Brain microvascular endothelial cell (primary cell): ENCODE measurements at regions not wholly inside any gene's neighbourhood (a gene's known extent, or its start where the extent isn't known, plus 50 kb on each side); places are given as distances from the start of the nearest gene placed in this dataset.
A peak's percentile ranks its signal among the peaks of the same experiment; 100 is the strongest.

Source experiments
- DNase-seq: peaks from one replicate; pipeline ENCODE4 v3.0.0-alpha.2; 2020
- H3K27ac ChIP-seq: fragments of 250-450 bp; sonication (Bioruptor Pico); 2 replicates; pipeline ENCODE4 v1.5.1; 2020; ENCODE audit warnings: mild to moderate bottlenecking, moderate library complexity
- H3K27me3 ChIP-seq: fragments of 250-450 bp; sonication (Bioruptor Pico); replicated peaks from 2 replicates; pipeline ENCODE4 v1.5.1; 2020; ENCODE audit warnings: mild to moderate bottlenecking
- H3K36me3 ChIP-seq: fragments of 250-450 bp; sonication (Bioruptor Pico); replicated peaks from 2 replicates; pipeline ENCODE4 v1.5.1; 2020; ENCODE audit warnings: mild to moderate bottlenecking
- H3K4me3 ChIP-seq: 2 replicates; pipeline ENCODE4 v1.5.1; 2011; ENCODE audit warnings: low read depth, mild to moderate bottlenecking, control low read depth, low read length, moderate library complexity
- in situ Hi-C: cut with HindIII; loops from 2 replicates; pipeline ENCODE4 v1.10.0; 2017; ENCODE audit warnings: low sequenced_read_pairs, low pct_ligation_motif_present
- TF ChIP-seq, protein P1 (sequence below): IDR thresholded peaks from 2 replicates; pipeline ENCODE4 v1.5.1; 2011; ENCODE audit warnings: low read depth, mild to moderate bottlenecking, moderate library complexity, low read length, control low read depth, inconsistent platforms; ENCODE audit errors: missing control alignments

- Histone ChIP-seq H3K27me3 (no peaks in the 10 kb centered on the region), H3K4me3 (no peak overlapping the region), H3K36me3 (no peaks in the 10 kb centered on the region), H3K27ac (no peak overlapping the region)
- in situ Hi-C loops: no loop called here
- DNase-seq: no peak
- TF ChIP-seq, protein P1, sequence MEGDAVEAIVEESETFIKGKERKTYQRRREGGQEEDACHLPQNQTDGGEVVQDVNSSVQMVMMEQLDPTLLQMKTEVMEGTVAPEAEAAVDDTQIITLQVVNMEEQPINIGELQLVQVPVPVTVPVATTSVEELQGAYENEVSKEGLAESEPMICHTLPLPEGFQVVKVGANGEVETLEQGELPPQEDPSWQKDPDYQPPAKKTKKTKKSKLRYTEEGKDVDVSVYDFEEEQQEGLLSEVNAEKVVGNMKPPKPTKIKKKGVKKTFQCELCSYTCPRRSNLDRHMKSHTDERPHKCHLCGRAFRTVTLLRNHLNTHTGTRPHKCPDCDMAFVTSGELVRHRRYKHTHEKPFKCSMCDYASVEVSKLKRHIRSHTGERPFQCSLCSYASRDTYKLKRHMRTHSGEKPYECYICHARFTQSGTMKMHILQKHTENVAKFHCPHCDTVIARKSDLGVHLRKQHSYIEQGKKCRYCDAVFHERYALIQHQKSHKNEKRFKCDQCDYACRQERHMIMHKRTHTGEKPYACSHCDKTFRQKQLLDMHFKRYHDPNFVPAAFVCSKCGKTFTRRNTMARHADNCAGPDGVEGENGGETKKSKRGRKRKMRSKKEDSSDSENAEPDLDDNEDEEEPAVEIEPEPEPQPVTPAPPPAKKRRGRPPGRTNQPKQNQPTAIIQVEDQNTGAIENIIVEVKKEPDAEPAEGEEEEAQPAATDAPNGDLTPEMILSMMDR: no peak
Observed at GRCh38 chr18:68445668-68446426, 269.1 kb downstream of the TMX3 start.

DNA sequence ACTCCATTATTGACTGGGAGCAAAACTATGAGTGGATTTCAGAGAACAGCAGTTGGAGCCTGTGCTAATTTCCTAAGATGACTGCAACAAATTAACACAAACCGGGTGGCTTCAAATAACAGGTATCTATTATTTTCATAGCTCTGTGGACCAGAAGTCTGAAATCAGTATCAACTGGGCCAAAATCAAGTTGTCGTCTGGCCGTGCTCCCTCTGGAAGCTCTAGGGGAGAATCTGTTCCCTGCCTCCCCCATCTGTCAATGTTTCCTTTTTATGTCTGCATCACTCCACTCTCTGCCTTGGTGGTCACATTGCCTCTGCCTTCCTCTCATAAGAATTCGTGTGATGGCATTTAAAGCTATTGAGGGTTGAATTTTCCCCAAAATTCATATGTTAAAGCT lies 269.8 kb downstream of the TMX3 start:
- no peak overlapping the region for H3K4me3 ChIP-seq
- H3K36me3 ChIP-seq: no peaks in the 10 kb centered on the region
- in situ Hi-C loops: no loop called here
- no peak for DNase-seq
- H3K27me3 ChIP-seq: no peaks in the 10 kb centered on the region
- TF ChIP-seq, protein P1: no peak
- H3K27ac ChIP-seq: no peak overlapping the region

- TF ChIP-seq, protein P1: no peak
- Histone ChIP-seq H3K27ac (no peak overlapping the region), H3K4me3 (no peak overlapping the region), H3K27me3 (no peaks in the 10 kb centered on the region), H3K36me3 (no peaks in the 10 kb centered on the region)
- DNase-seq: no peak
- in situ Hi-C loops: no loop called here
Observed at GRCh38 chr18:68441241-68441640, 273.7 kb downstream of the TMX3 start.

- Histone ChIP-seq H3K27me3 (no peaks in the 10 kb centered on the region), H3K27ac (no peak overlapping the region), H3K4me3 (no peak overlapping the region), H3K36me3 (no peaks in the 10 kb centered on the region)
- TF ChIP-seq, protein P1: no peak
- no peak for DNase-seq
- in situ Hi-C loops: no loop called here
Observed at GRCh38 chr18:68440433-68440832, 274.5 kb downstream of the TMX3 start.

DNA sequence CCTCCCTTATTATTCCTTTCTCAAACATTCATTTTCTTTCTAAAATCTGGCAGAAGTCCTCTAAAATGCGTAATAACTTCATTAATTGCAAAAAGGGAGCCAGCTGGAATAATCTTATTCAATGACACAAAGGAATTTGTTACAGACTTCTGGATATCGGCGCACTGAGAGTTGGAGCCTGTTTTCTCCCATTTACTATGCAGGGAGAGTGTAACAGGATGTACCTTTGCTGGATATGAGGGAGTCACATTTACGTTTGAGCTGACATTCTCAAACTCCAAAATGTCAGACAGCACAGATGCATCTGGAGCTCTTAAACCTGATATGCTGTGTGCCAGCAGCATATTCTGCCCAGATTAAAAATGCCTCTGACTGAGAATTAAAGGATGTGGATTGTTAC lies 275.3 kb downstream of the TMX3 start:
- no peak overlapping the region for H3K4me3 ChIP-seq
- H3K36me3 ChIP-seq: no peaks in the 10 kb centered on the region
- no peak overlapping the region for H3K27ac ChIP-seq
- in situ Hi-C loops: no loop called here
- TF ChIP-seq, protein P1: no peak
- no peak for DNase-seq
- H3K27me3 ChIP-seq: no peaks in the 10 kb centered on the region

- TF ChIP-seq, protein P1: no peak
- Histone ChIP-seq H3K27ac (peak overlapping the region; percentile 24), H3K27me3 (no peaks in the 10 kb centered on the region), H3K36me3 (no peaks in the 10 kb centered on the region), H3K4me3 (no peak overlapping the region)
- in situ Hi-C loops: no loop called here
- DNase-seq: no peak
Observed at GRCh38 chr18:68438983-68439382, 275.9 kb downstream of the TMX3 start.
